ENCODE measurements at regions not wholly inside any gene's neighbourhood (a gene's known extent, or its start where the extent isn't known, plus 50 kb on each side); places are given as distances from the start of the nearest gene placed in this dataset.

GRCh38 chr20:6705926-6706548 lies 61.4 kb upstream of the BMP2 start:
- no peak for TF ChIP-seq CTCF (IDR thresholded peaks at IDR 0.05; ENCODE audit: insufficient read depth, low read depth, low read length, missing control alignments)
- no peak for DNase-seq (ENCODE audit: low read depth)
- no peak overlapping the region for H3K4me3 ChIP-seq (ENCODE audit: low read depth, low read length)

- H3K4me3 ChIP-seq (ENCODE audit: low read depth, low read length): no peak overlapping the region
- no peak for TF ChIP-seq CTCF (IDR thresholded peaks at IDR 0.05; ENCODE audit: insufficient read depth, low read depth, low read length, missing control alignments)
These were observed 62.2 kb upstream of the BMP2 start for GRCh38 chr20:6705106-6705766.

GRCh38 chr20:6704132-6704861 lies 63.2 kb upstream of the BMP2 start:
- TF ChIP-seq CTCF (IDR thresholded peaks at IDR 0.05; ENCODE audit: insufficient read depth, low read depth, low read length, missing control alignments): no peak
- no peak for DNase-seq (ENCODE audit: low read depth)
- no peak overlapping the region for H3K4me3 ChIP-seq (ENCODE audit: low read depth, low read length)

More at GRCh38 chr20:6705106-6705766, 62.2 kb upstream of the BMP2 start:
- no peak for DNase-seq (ENCODE audit: low read depth)

GRCh38 chr20:6703656-6704055 lies 63.8 kb upstream of the BMP2 start:
- no peak for DNase-seq (ENCODE audit: low read depth)
- no peak overlapping the region for H3K4me3 ChIP-seq (ENCODE audit: low read depth, low read length)
- no peak for TF ChIP-seq CTCF (IDR thresholded peaks at IDR 0.05; ENCODE audit: insufficient read depth, low read depth, low read length, missing control alignments)

- no peak for TF ChIP-seq CTCF (IDR thresholded peaks at IDR 0.05; ENCODE audit: insufficient read depth, low read depth, low read length, missing control alignments)
- no peak for DNase-seq (ENCODE audit: low read depth)
- H3K4me3 ChIP-seq (ENCODE audit: low read depth, low read length): no peak overlapping the region
These were observed 64.4 kb upstream of the BMP2 start for GRCh38 chr20:6703047-6703446.

- no peak for DNase-seq (ENCODE audit: low read depth)
- H3K4me3 ChIP-seq (ENCODE audit: low read depth, low read length): no peak overlapping the region
- TF ChIP-seq CTCF (IDR thresholded peaks at IDR 0.05; ENCODE audit: insufficient read depth, low read depth, low read length, missing control alignments): no peak
These were observed 65.3 kb upstream of the BMP2 start for GRCh38 chr20:6702144-6702543.

All from GM12865 (cell line).